GM23338 (cell line): ENCODE measurements at regions not wholly inside any gene's neighbourhood (a gene's known extent, or its start where the extent isn't known, plus 50 kb on each side); places are given as distances from the start of the nearest gene placed in this dataset.
"Not testable (repeated sequence)": the region's sequence is repeated elsewhere in the genome, so short reads cannot be mapped to it uniquely, and the experiment has no call there.

Experiments used
- CREB1 ChIP-seq: fragments of 250-450 bp; sonication (Bioruptor Pico); IDR thresholded peaks from 2 replicates; pipeline ENCODE4 v1.5.0; 2020; ENCODE audit warnings: low read depth, mild to moderate bottlenecking, moderate library complexity
- CTCF ChIP-seq, 2 experiments: fragments of 200-600 bp in 1 of 2; sonication (generic) in 1 of 2; conservative IDR thresholded peaks; 2 replicates each; pipeline versions ENCODE4 v1.5.1 to v1.6.1; 2016 to 2017; ENCODE audit warnings: antibody characterized with exemption in 2 of 2, low read depth in 2 of 2, mild to moderate bottlenecking in 2 of 2, moderate library complexity in 1 of 2
- ETS1 ChIP-seq: IDR thresholded peaks from 2 replicates; pipeline ENCODE4 v1.6.1; 2016; ENCODE audit warnings: antibody characterized with exemption
- EZH2 ChIP-seq: fragments of 200-600 bp; sonication (generic); IDR thresholded peaks from one replicate; pipeline ENCODE4 v1.8.0; 2017; ENCODE audit warnings: antibody characterized with exemption, mild to moderate bottlenecking, low read depth; ENCODE audit not compliant: unreplicated experiment
- EZH2phosphoT487 ChIP-seq: fragments of 200-600 bp; sonication (generic); IDR thresholded peaks from one replicate; pipeline ENCODE4 v1.8.1; 2018; ENCODE audit warnings: antibody characterized with exemption; ENCODE audit not compliant: unreplicated experiment
- POLR2AphosphoS5 ChIP-seq: IDR thresholded peaks from 2 replicates; pipeline ENCODE4 v1.6.1; 2016; ENCODE audit warnings: antibody characterized with exemption, low read depth
- REST ChIP-seq: IDR thresholded peaks from one replicate; pipeline ENCODE4 v1.6.1; 2018; ENCODE audit warnings: antibody characterized with exemption; ENCODE audit not compliant: unreplicated experiment
- STAT1 ChIP-seq: IDR thresholded peaks from one replicate; pipeline ENCODE4 v1.6.1; 2016; ENCODE audit warnings: antibody characterized with exemption; ENCODE audit not compliant: unreplicated experiment
- ZNF331 ChIP-seq: fragments of 250-450 bp; sonication (Bioruptor Pico); IDR thresholded peaks from 2 replicates; pipeline ENCODE4 v1.5.0; 2020; ENCODE audit warnings: low read depth, mild to moderate bottlenecking, moderate library complexity

- not testable (repeated sequence) for TF ChIP-seq CTCF (conservative IDR thresholded peaks at IDR 0.05; ENCODE audit: low read depth in 2 of 2); REST; POLR2AphosphoS5; CREB1 (CRISPR knock-in tag); EZH2; EZH2phosphoT487; ZNF331 (CRISPR knock-in tag); STAT1; ETS1
Measured at GRCh38 chr6:43925636-43926139, 155.7 kb downstream of the VEGFA start.
